GM21723 (cell line): ENCODE measurements at regions not wholly inside any gene's neighbourhood (a gene's known extent, or its start where the extent isn't known, plus 50 kb on each side); places are given as distances from the start of the nearest gene placed in this dataset.

ENCODE experiments used
- ATAC-seq: cut with Tn5 transposase; IDR thresholded peaks from one replicate; pipeline ENCODE4 v1.9.1; 2021; ENCODE audit warnings: mild to moderate bottlenecking, moderate library complexity; ENCODE audit not compliant: unreplicated experiment

- no peak for ATAC-seq
These were observed 274.3 kb upstream of the MMS22L start for GRCh38 chr6:97557355-97557754.

GRCh38 chr6:97563529-97563928 lies 280.5 kb upstream of the MMS22L start:
- ATAC-seq = no peak

- no peak for ATAC-seq
These were observed 289.9 kb upstream of the MMS22L start for GRCh38 chr6:97572943-97573342.

GRCh38 chr6:97586344-97586743 lies 303.3 kb upstream of the MMS22L start:
- no peak for ATAC-seq

GRCh38 chr6:97591955-97592354 lies 308.9 kb upstream of the MMS22L start:
- no peak for ATAC-seq

GRCh38 chr6:97594844-97595243 lies 311.8 kb upstream of the MMS22L start:
- no peak for ATAC-seq

- ATAC-seq = no peak
These were observed 338.1 kb upstream of the MMS22L start for GRCh38 chr6:97621111-97621510.

- no peak for ATAC-seq
These were observed 343.8 kb upstream of the MMS22L start for GRCh38 chr6:97626671-97627441.

GRCh38 chr6:97629180-97629579 lies 346.2 kb upstream of the MMS22L start:
- no peak for ATAC-seq

GRCh38 chr6:97630604-97631003 lies 347.6 kb upstream of the MMS22L start:
- no peak for ATAC-seq

- ATAC-seq = no peak
These were observed 349.3 kb upstream of the MMS22L start for GRCh38 chr6:97632341-97632740.

- ATAC-seq = no peak
These were observed 356.7 kb upstream of the MMS22L start for GRCh38 chr6:97639702-97640101.

- no peak for ATAC-seq
These were observed 361.3 kb upstream of the MMS22L start for GRCh38 chr6:97644353-97644752.

- ATAC-seq = no peak
These were observed 362.7 kb upstream of the MMS22L start for GRCh38 chr6:97645757-97646156.

GRCh38 chr6:97653076-97653475 lies 370.1 kb upstream of the MMS22L start:
- ATAC-seq = no peak

GRCh38 chr6:97653517-97653916 lies 370.5 kb upstream of the MMS22L start:
- no peak for ATAC-seq

- no peak for ATAC-seq
These were observed 371.7 kb upstream of the MMS22L start for GRCh38 chr6:97654674-97655073.

- no peak for ATAC-seq
These were observed 373.2 kb upstream of the MMS22L start for GRCh38 chr6:97656236-97656635.

- ATAC-seq = no peak
These were observed 373.8 kb upstream of the MMS22L start for GRCh38 chr6:97656706-97657350.

- no peak for ATAC-seq
These were observed 375.1 kb upstream of the MMS22L start for GRCh38 chr6:97658090-97658489.

GRCh38 chr6:97663252-97663651 lies 380.2 kb upstream of the MMS22L start:
- no peak for ATAC-seq

GRCh38 chr6:97665446-97665845 lies 382.4 kb upstream of the MMS22L start:
- no peak for ATAC-seq

- ATAC-seq = no peak
These were observed 383.9 kb upstream of the MMS22L start for GRCh38 chr6:97666889-97667288.
